IPS DF 19.7 (cell line): ENCODE measurements at regions not wholly inside any gene's neighbourhood (a gene's known extent, or its start where the extent isn't known, plus 50 kb on each side); places are given as distances from the start of the nearest gene placed in this dataset.
A peak's percentile ranks its signal among the peaks of the same experiment; 100 is the strongest.
"Not testable (repeated sequence)": the region's sequence is repeated elsewhere in the genome, so short reads cannot be mapped to it uniquely, and the experiment has no call there.

Source experiments
- DNase-seq: peaks from one replicate; pipeline ENCODE4 v3.0.0-alpha.2; 2013; ENCODE audit warnings: low read depth, low spot score

DNA sequence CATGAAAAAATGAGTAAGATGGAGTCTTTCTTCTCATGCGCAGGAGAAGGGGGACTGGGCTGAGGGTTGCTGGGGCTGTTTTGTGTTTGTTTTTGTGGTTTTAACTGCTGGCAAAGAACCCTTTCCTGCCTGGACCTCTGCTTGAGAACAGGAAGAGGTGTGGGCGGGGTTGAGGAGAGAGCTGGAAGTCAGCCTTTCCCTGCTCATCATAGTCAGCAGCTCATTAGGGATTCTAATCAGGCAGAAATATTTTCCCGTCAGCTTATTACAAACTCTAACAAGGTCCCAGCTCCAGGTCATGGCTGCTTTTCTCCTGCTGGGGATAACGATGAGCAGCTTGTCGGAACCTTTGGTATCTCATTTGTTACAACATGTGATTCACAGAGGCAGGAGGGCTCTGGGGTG, 185.0 kb upstream of the NRXN3 start:
- no peak for DNase-seq

- no peak for DNase-seq
Measured at GRCh38 chr14:77986773-77987172, 183.4 kb upstream of the NRXN3 start.

GRCh38 chr14:77988096-77988870, 181.9 kb upstream of the NRXN3 start:
- no peak for DNase-seq

DNA sequence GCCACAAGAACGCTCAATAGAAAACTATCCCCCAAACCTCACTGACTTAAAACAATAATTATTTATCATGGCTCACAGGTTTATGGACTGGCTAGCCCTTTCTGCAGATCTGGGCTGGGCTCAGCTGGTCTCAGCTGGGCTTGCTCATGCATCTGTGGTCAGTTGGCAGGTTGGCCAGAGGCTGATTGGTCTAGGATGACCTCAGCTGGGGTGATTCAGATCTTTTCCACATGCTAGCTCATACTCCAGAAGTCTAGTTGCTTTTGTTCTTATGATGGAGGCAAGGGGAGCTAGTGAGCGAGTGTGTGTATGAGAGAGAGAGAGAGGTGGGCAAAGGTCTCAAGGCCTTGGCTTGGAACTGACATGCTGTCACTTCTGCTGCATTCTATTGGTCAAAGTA, 181.2 kb upstream of the NRXN3 start:
- no peak for DNase-seq

GRCh38 chr14:77989441-77989991, 180.7 kb upstream of the NRXN3 start:
- DNase-seq = no peak

DNA sequence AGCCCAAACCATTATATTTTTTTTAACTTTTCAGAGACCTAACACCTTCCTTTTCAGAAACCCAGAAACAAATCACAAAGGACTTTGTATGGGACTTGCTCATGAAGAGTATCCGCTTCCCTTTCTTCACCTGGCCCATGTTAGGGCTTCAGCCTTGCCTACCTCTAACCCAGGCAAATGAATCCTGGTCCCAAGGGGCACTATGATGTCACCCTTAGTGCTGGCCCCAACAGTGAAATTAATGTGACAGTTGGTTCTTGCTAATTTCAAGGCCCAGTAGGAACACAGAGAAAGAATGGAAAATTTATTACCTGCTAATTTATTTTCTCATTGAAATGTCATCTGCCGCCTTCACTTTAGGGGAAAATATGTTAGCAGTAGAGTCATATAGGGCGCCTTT, 179.8 kb upstream of the NRXN3 start:
- no peak for DNase-seq

GRCh38 chr14:77991128-77991772, 178.9 kb upstream of the NRXN3 start:
- no peak for DNase-seq

- no peak for DNase-seq
Measured at GRCh38 chr14:78005325-78005724, 164.8 kb upstream of the NRXN3 start.

DNA sequence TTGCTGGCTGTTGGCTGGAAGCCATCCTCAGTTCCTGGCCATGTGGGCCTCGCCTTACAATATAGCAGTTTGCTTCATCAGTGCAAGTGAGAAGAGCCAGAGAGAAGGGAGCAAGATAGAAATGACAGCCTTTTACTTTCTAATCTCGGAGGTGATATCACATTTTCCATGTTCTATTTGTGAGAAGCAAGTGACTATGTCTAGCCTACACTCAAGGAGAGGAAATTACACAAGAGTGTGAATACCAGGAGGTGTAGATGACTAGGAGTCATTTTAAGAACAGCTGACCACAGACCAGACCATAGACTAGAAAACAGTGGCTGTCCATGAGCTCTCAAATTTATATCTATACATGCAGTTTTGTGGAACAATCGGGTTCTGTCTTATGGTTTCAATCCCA, 163.0 kb upstream of the NRXN3 start:
- no peak for DNase-seq

DNA sequence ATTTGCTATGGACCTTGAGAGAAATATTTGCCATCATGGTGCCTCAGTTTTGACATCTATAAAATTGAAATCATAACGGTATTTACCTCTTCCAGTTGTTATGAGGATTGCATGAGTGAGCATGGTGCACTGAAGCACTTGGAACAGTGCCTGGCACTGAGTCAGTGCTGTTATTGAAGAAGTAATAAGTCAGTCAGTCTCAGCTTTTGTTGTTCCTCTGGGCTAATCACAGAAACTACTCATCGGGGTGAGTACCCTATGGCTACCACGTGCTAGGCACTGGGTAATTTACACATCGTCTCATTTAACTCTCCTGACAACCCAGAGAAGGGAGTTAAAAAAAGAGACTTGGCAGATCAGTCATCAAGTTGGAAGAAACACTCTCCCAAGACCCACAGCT, 159.5 kb upstream of the NRXN3 start:
- DNase-seq = no peak

DNA sequence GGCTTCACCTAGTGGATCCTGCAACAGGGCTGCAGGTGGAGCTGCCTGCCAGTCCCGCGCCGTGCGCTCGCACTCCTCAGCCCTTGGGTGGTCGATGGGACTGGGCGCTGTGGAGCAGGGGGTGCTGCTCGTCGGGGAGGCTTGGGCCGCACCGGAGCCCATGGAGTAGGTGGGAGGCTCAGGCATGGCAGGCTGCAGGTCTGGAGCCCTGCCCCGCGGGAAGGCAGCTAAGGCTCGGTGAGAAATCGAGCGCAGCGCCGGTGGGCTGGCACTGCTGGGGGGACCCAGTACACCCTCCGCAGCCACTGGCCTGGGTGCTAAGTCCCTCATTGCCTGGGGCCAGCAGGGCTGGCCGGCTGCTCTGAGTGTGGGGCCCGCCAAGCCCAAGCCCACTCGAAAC, 156.3 kb upstream of the NRXN3 start:
- DNase-seq = not testable (repeated sequence)

DNA sequence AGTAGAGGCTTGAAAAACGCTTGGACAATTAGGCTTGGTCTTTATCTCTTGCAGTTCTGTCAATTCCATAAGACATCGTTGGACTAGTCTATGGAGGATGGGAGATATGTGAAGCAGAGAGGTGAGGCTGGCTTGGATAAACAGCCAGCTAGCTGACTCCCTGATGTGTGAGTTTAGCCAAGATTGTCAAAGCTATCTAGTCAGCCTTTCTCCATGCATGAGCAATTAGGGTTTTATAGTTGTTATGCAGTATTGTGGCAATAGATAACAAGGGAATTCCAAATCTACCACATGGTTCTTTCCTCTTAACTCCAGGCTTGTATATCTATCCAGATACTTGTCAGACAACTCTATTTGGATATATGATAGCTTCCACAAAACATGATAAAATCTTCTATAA, 153.6 kb upstream of the NRXN3 start:
- no peak for DNase-seq

DNA sequence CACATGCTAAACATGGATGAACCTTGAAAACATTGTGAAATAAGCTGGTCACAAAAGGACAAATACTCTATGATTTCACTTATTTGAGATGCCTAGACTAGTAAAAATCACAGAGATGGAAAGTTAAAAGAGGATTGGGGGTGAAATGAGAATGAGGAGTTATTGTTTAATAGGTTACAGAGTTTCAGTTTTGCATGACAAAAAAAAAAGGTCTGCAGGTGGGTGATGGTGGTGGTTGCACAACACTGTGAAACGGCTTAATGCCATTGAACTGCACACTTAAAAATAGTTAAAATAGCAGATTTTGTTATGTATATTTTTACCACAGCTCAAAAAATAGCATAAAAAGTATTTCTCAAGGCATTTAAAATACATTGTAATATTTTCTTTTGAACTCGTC, 151.9 kb upstream of the NRXN3 start:
- no peak for DNase-seq

- DNase-seq = peak; percentile 68
Measured at GRCh38 chr14:78022059-78022458, 148.1 kb upstream of the NRXN3 start.

- DNase-seq = no peak
Measured at GRCh38 chr14:78023112-78023511, 147.1 kb upstream of the NRXN3 start.

GRCh38 chr14:78028471-78028870, 141.7 kb upstream of the NRXN3 start:
- no peak for DNase-seq

- DNase-seq = peak; percentile 67
Measured at GRCh38 chr14:78029601-78030372, 140.4 kb upstream of the NRXN3 start.

DNA sequence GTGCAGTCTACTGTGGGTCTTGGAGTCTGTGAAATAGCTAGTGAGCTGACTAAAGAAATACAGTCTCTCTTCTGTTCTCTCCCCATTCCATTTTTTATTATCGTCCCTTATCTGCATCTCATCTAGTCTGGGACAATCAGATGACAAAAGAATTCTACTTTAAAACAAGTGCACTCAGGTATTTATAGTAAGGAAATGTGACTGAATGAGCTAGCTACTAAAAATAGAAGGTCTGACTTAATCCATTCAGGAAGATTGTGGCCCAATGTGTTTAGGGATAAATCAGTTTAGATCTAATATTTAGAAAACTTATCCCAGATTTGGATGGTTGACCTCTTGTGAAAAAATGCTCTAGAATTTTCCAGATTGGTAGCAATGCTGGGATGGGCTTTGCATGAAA, 126.8 kb upstream of the NRXN3 start:
- no peak for DNase-seq

DNA sequence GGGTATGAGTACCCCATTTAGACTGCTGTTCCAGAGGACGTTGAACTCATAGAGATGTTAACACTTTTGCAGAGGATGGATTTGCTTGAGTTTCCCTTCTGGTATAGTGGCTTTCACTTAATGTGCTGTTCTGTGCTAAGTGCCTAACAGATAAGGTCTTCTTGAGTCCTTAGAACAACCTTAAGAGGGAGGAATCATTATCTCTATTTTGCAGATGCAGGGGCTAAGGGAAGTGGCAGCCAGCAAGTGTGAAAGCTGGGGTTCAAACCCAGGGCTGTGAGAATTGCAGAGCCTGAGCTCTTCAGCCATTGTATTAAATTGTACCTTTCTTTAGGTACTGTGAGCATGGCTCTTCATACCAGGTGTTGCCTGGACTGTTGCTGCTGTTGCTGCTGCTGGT, 122.1 kb upstream of the NRXN3 start:
- DNase-seq = no peak

DNA sequence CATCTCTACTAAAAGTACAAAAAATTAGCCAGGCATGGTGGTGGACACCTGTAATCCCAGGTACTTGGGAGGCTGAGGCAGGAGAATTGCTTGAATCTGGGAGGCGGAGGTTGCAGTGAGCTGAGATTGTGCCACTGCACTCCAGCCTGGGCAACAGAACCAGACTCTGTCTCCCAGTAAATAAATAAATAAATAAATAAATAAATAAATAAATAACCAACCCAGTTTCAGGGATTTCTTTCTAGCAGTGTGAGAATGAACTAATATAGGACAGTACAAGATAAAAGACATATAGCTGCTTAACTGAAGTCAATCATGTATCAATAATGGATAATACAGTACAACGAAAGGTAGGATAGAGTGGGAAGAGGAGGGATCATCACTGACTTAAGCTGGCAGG, 113.3 kb upstream of the NRXN3 start:
- DNase-seq = not testable (repeated sequence)

GRCh38 chr14:78070344-78070743, 99.8 kb upstream of the NRXN3 start:
- no peak for DNase-seq

DNA sequence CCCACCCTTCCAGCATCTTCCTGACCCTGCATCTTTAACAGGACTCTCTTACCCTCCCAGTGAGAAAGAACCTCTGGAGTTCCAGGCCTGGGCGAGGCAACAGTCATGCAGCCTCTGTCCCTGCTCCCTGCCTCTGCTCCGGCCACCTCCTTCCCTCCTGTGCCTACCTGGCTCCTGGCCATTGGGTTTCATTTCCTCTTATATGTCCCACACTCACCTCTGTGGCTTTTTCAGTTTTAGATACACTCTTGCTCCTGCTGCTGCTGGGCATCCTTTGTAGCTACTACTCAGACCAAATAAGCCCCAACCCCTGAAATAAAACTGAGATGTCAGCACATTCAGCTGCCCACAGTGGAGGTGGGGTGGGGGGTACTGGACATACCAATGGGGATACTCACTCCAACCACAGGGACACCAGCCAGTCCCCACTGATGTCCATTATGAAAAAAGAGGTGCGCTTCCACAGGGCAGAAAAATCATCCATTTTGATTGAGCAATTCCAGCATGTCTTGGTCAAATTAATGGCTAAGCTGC, 99.1 kb upstream of the NRXN3 start:
- no peak for DNase-seq
